Mesenchymal stem cell (in vitro differentiated cells and primary cell): ENCODE measurements at regions not wholly inside any gene's neighbourhood (a gene's known extent, or its start where the extent isn't known, plus 50 kb on each side); places are given as distances from the start of the nearest gene placed in this dataset.

ENCODE experiments used
- DNase-seq: peaks from one replicate; pipeline ENCODE4 v3.0.0-alpha.2; 2013
- H2AFZ ChIP-seq: one replicate; pipeline ENCODE4 v1.6.1; 2013; ENCODE audit warnings: low read depth, mild to moderate bottlenecking, control low read depth, inconsistent platforms, low read length, moderate library complexity
- H2AK5ac ChIP-seq: 2 replicates; pipeline ENCODE4 v1.6.1; 2013; ENCODE audit warnings: low read length, moderate library complexity, mild to moderate bottlenecking, inconsistent platforms; ENCODE audit not compliant: severe bottlenecking
- H2BK120ac ChIP-seq: one replicate; pipeline ENCODE4 v1.6.1; 2013; ENCODE audit warnings: low read depth, mild to moderate bottlenecking, inconsistent platforms, low read length, moderate library complexity
- H2BK12ac ChIP-seq, 2 experiments: one replicate each; pipeline ENCODE4 v1.6.1; 2013; ENCODE audit warnings: inconsistent platforms in 2 of 2, low read length in 2 of 2, mild to moderate bottlenecking in 2 of 2, moderate library complexity in 2 of 2, control low read depth in 1 of 2
- H2BK15ac ChIP-seq: one replicate; pipeline ENCODE4 v1.6.1; 2013; ENCODE audit warnings: mild to moderate bottlenecking, low read depth, inconsistent platforms; ENCODE audit not compliant: poor library complexity, severe bottlenecking
- H2BK5ac ChIP-seq: 2 replicates; pipeline ENCODE4 v1.6.1; 2013; ENCODE audit warnings: low read depth, mild to moderate bottlenecking, low read length, control low read depth, inconsistent platforms; ENCODE audit not compliant: poor library complexity, severe bottlenecking
- H3K14ac ChIP-seq, 2 experiments: one replicate each; pipeline ENCODE4 v1.6.1; 2013; ENCODE audit warnings: inconsistent platforms in 2 of 2, low read length in 2 of 2, control low read depth in 1 of 2, mild to moderate bottlenecking in 1 of 2, moderate library complexity in 1 of 2
- H3K18ac ChIP-seq, 2 experiments: one replicate each; pipeline ENCODE4 v1.6.1; 2013; ENCODE audit warnings: inconsistent platforms in 2 of 2, low read length in 2 of 2, control low read depth in 1 of 2, low read depth in 1 of 2, mild to moderate bottlenecking in 1 of 2
- H3K23ac ChIP-seq, 2 experiments: one replicate each; pipeline ENCODE4 v1.6.1; 2013; ENCODE audit warnings: inconsistent platforms in 2 of 2, low read length in 2 of 2, mild to moderate bottlenecking in 2 of 2, moderate library complexity in 2 of 2, control low read depth in 1 of 2
- H3K27ac ChIP-seq: 2 replicates; pipeline ENCODE4 v1.5.1; 2013; ENCODE audit warnings: mild to moderate bottlenecking, moderate library complexity, low read length, control low read depth, inconsistent platforms; ENCODE audit not compliant: poor library complexity, severe bottlenecking
- H3K27me3 ChIP-seq, 2 experiments: 2 replicates each; pipeline versions ENCODE4 v1.6.1 to v1.7.0; 2013; ENCODE audit warnings: low read length in 2 of 2, mild to moderate bottlenecking in 2 of 2, moderate library complexity in 2 of 2, control low read depth in 1 of 2, inconsistent platforms in 1 of 2; ENCODE audit not compliant: control insufficient read depth in 1 of 2, insufficient read depth in 1 of 2
- H3K36me3 ChIP-seq, 2 experiments: 2 replicates each; pipeline versions ENCODE4 v1.6.1 to v1.7.0; 2013; ENCODE audit warnings: low read length in 2 of 2, control low read depth in 1 of 2, inconsistent platforms in 1 of 2, low read depth in 1 of 2, mild to moderate bottlenecking in 1 of 2; ENCODE audit not compliant: insufficient read depth in 2 of 2, control insufficient read depth in 1 of 2
- H3K4ac ChIP-seq, 2 experiments: one replicate each; pipeline ENCODE4 v1.6.1; 2013; ENCODE audit warnings: inconsistent platforms in 2 of 2, low read length in 2 of 2, mild to moderate bottlenecking in 2 of 2, moderate library complexity in 2 of 2, control low read depth in 1 of 2, low read depth in 1 of 2
- H3K4me1 ChIP-seq: 2 replicates; pipeline ENCODE4 v1.6.1; 2013; ENCODE audit warnings: low read depth, low read length, control low read depth; ENCODE audit not compliant: control insufficient read depth, insufficient read depth
- H3K4me2 ChIP-seq: 2 replicates; pipeline ENCODE4 v1.6.1; 2013; ENCODE audit warnings: low read length, mild to moderate bottlenecking, inconsistent platforms; ENCODE audit not compliant: poor library complexity, severe bottlenecking
- H3K4me3 ChIP-seq, 2 experiments: 2 replicates each; pipeline versions ENCODE4 v1.5.1 to v1.7.0; 2013; ENCODE audit warnings: low read length in 2 of 2, mild to moderate bottlenecking in 2 of 2, control low read depth in 1 of 2, low read depth in 1 of 2; ENCODE audit not compliant: insufficient read depth in 1 of 2
- H3K79me1 ChIP-seq: replicated peaks from 2 replicates; pipeline ENCODE4 v1.6.1; 2013; ENCODE audit warnings: mild to moderate bottlenecking, control low read depth, low read length, inconsistent platforms; ENCODE audit not compliant: poor library complexity, severe bottlenecking
- H3K9ac ChIP-seq: 2 replicates; pipeline ENCODE4 v1.7.0; 2013; ENCODE audit warnings: mild to moderate bottlenecking, low read length, moderate library complexity
- H3K9me3 ChIP-seq: 2 replicates; pipeline ENCODE4 v1.7.0; 2013; ENCODE audit warnings: mild to moderate bottlenecking, low read length; ENCODE audit not compliant: control insufficient read depth
- H4K8ac ChIP-seq: one replicate; pipeline ENCODE4 v1.6.1; 2013; ENCODE audit warnings: inconsistent platforms, mild to moderate bottlenecking, low read length, moderate library complexity
- H4K91ac ChIP-seq: one replicate; pipeline ENCODE4 v1.6.1; 2013; ENCODE audit warnings: mild to moderate bottlenecking, low read length, inconsistent platforms
- WGBS: methylation state at CpG from one replicate; pipeline ENCODE4 v1.1.7; 2013; ENCODE audit warnings: mixed read lengths; 5-methylcytosine and 5-hydroxymethylcytosine counted together

DNA sequence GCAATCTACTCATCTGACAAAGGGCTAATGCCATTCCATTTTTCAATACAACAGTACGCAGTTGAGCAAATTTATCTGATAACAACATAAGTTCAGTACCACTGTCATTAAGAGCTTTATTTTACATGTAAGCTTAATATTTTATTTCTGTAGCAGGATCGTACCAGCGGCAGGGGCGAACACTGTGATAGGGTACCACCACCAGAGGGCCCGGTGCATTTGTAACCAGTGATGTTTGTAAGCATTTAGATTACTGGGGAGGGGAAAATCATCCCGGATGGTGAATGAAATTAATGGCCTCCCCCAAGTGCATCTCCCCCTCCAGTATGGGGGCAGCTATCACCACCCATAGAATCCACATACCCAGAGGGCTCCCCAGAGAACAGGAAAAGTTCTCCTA, 179.0 kb downstream of the ADGRA3 start:
- Histone ChIP-seq H3K4me3 (no peak overlapping the region), H3K4me1 (no peaks in the 10 kb centered on the region), H2BK5ac (no peak overlapping the region), H3K14ac (no peak overlapping the region), H2BK15ac (no peak overlapping the region), H3K27ac (no peak overlapping the region), H3K27me3 (no peaks in the 10 kb centered on the region), H2AK5ac (no peak overlapping the region), H4K91ac (no peak overlapping the region), H2BK12ac (no peak overlapping the region), H3K9ac (no peak overlapping the region), H2BK120ac (no peak overlapping the region), H3K79me1 (no peaks in the 10 kb centered on the region), H3K4me2 (no peak overlapping the region), H3K23ac (no peak overlapping the region), H3K36me3 (no peaks in the 10 kb centered on the region), H3K4ac (no peak overlapping the region), H3K18ac (no peak overlapping the region), H2AFZ (no peak overlapping the region), H4K8ac (no peak overlapping the region), H3K9me3 (no peaks in the 10 kb centered on the region)
- 94% methylated on average over 5 of the region's 6 CpGs for WGBS
- no peak for DNase-seq

DNA sequence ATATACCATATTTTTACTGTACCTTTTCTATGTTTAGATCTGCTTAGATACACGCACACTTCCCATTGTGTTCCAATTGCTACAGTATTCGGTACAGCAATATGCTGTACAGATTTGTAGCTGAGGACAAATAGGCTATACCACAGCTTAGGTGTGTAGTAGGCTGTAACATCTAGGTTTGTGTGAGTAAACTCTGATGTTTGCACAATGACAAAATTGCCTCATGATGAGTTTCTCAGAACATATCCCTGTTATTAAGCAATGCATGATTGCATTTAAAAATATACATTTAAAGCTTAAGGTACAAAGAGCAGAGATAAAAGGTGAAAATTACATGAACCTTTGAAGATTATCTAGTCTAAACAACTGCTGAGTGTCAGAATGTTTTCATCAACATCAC, 181.7 kb downstream of the ADGRA3 start:
- no peak overlapping the region for H3K27ac ChIP-seq
- 100% methylated on average over 2 of the region's 2 CpGs for WGBS
- no peak overlapping the region for H4K8ac ChIP-seq
- H3K14ac ChIP-seq = no peak overlapping the region
- H2BK120ac ChIP-seq = no peak overlapping the region
- no peak overlapping the region for H3K23ac ChIP-seq
- H3K36me3 ChIP-seq = no peaks in the 10 kb centered on the region
- H3K4ac ChIP-seq = no peak overlapping the region
- H2BK12ac ChIP-seq = no peak overlapping the region
- no peak overlapping the region for H3K4me2 ChIP-seq
- no peak overlapping the region for H2BK5ac ChIP-seq
- no peaks in the 10 kb centered on the region for H3K4me1 ChIP-seq
- H2AK5ac ChIP-seq = no peak overlapping the region
- H2AFZ ChIP-seq = no peak overlapping the region
- H3K27me3 ChIP-seq = no peaks in the 10 kb centered on the region
- DNase-seq = no peak
- no peak overlapping the region for H2BK15ac ChIP-seq
- no peak overlapping the region for H3K18ac ChIP-seq
- H3K9me3 ChIP-seq = no peaks in the 10 kb centered on the region
- no peak overlapping the region for H3K4me3 ChIP-seq
- no peaks in the 10 kb centered on the region for H3K79me1 ChIP-seq
- no peak overlapping the region for H4K91ac ChIP-seq
- no peak overlapping the region for H3K9ac ChIP-seq

DNA sequence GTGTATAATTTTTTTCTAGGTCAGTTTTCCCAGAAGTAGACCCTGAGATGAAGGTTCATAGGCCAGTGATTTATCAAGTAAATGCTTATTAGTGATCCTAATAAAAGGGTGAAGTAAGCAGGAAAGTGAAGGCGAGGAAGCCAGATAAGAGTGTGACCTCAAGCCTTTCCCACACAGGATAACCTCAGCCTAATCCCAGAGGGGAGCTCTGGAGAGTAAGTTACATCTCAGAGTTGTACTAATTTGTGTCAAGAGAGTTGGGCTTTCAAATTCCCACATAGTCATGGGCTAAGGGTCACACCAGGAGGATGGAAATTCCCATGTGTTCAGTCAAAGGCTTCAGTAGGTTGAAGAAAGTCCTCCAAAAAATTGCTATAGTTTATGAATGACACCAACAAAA, 191.4 kb downstream of the ADGRA3 start:
- Histone ChIP-seq H3K14ac (no peak overlapping the region), H3K4me3 (no peak overlapping the region), H3K23ac (no peak overlapping the region), H3K9me3 (no peaks in the 10 kb centered on the region), H2AK5ac (no peak overlapping the region), H4K8ac (no peak overlapping the region), H3K4me2 (no peak overlapping the region), H3K79me1 (no peaks in the 10 kb centered on the region), H2BK120ac (no peak overlapping the region), H2BK5ac (no peak overlapping the region), H3K4me1 (no peaks in the 10 kb centered on the region), H4K91ac (no peak overlapping the region), H3K9ac (no peak overlapping the region), H3K18ac (no peak overlapping the region), H2BK15ac (no peak overlapping the region), H3K27me3 (no peaks in the 10 kb centered on the region), H3K4ac (no peak overlapping the region), H2AFZ (no peak overlapping the region), H3K27ac (no peak overlapping the region), H2BK12ac (no peak overlapping the region), H3K36me3 (no peaks in the 10 kb centered on the region)
- DNase-seq = no peak
- WGBS = no CpG with 5 or more reads among the region's 1 CpG

DNA sequence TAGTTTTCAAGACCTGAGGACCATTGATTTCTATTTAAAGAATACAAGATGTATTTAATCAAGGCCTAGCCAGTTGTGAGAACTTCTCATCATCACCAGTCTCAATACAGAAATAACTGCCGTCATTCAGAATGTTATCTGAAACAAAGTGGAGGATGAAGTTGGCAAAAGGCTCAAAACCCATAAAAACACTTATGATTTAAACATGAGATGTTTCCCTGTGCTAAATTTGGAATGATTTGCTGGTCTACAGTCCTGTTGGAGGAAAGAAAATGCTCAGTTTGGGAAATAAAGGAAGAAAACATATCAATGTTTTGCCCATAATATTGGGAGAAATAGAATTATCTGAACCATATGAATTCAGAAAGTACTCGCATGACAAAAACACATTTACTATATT, 192.2 kb downstream of the ADGRA3 start:
- H3K4me2 ChIP-seq = no peak overlapping the region
- H3K14ac ChIP-seq = no peak overlapping the region
- no peaks in the 10 kb centered on the region for H3K4me1 ChIP-seq
- no peak overlapping the region for H2BK15ac ChIP-seq
- H3K4ac ChIP-seq = no peak overlapping the region
- no peak overlapping the region for H2AK5ac ChIP-seq
- no peak overlapping the region for H3K23ac ChIP-seq
- H3K36me3 ChIP-seq = no peaks in the 10 kb centered on the region
- no peak for DNase-seq
- H3K27me3 ChIP-seq = no peaks in the 10 kb centered on the region
- WGBS = no CpG with 5 or more reads among the region's 2 CpGs
- H4K91ac ChIP-seq = no peak overlapping the region
- H3K18ac ChIP-seq = no peak overlapping the region
- no peak overlapping the region for H3K27ac ChIP-seq
- H3K9ac ChIP-seq = no peak overlapping the region
- no peak overlapping the region for H2AFZ ChIP-seq
- no peak overlapping the region for H3K4me3 ChIP-seq
- H2BK12ac ChIP-seq = no peak overlapping the region
- no peak overlapping the region for H2BK5ac ChIP-seq
- H2BK120ac ChIP-seq = no peak overlapping the region
- no peaks in the 10 kb centered on the region for H3K79me1 ChIP-seq
- no peak overlapping the region for H4K8ac ChIP-seq
- H3K9me3 ChIP-seq = no peaks in the 10 kb centered on the region
